Trophoblast cell (in vitro differentiated cells and primary cell): ENCODE measurements at regions not wholly inside any gene's neighbourhood (a gene's known extent, or its start where the extent isn't known, plus 50 kb on each side); places are given as distances from the start of the nearest gene placed in this dataset.

Experiments used
- DNase-seq, 2 donors: peaks; one replicate each; pipeline ENCODE4 v3.0.0-alpha.2; 2016
- H2AFZ ChIP-seq: 2 replicates; pipeline ENCODE4 v1.6.1; 2013; ENCODE audit warnings: low read length, moderate library complexity, mild to moderate bottlenecking; ENCODE audit not compliant: insufficient read depth, poor library complexity
- H2AK5ac ChIP-seq: 2 replicates; pipeline ENCODE4 v1.6.1; 2013; ENCODE audit warnings: mild to moderate bottlenecking, low read length
- H2BK120ac ChIP-seq: 2 replicates; pipeline ENCODE4 v1.6.1; 2013; ENCODE audit warnings: low read length, mild to moderate bottlenecking, moderate library complexity; ENCODE audit not compliant: insufficient read depth, poor library complexity
- H2BK12ac ChIP-seq: 2 replicates; pipeline ENCODE4 v1.6.1; 2013; ENCODE audit warnings: mild to moderate bottlenecking, low read length, moderate library complexity
- H2BK5ac ChIP-seq: 2 replicates; pipeline ENCODE4 v1.6.1; 2013; ENCODE audit warnings: low read length, low read depth, moderate library complexity, mild to moderate bottlenecking; ENCODE audit not compliant: poor library complexity
- H3K14ac ChIP-seq: 2 replicates; pipeline ENCODE4 v1.6.1; 2013; ENCODE audit warnings: mild to moderate bottlenecking, low read length
- H3K18ac ChIP-seq: 2 replicates; pipeline ENCODE4 v1.6.1; 2013; ENCODE audit warnings: mild to moderate bottlenecking, low read length
- H3K23ac ChIP-seq: 2 replicates; pipeline ENCODE4 v1.6.1; 2013; ENCODE audit warnings: low read length
- H3K27ac ChIP-seq: 2 replicates; pipeline ENCODE4 v1.5.1; 2013; ENCODE audit warnings: low read depth, mild to moderate bottlenecking, inconsistent platforms, low read length, moderate library complexity
- H3K27me3 ChIP-seq: 2 replicates; pipeline ENCODE4 v1.6.1; 2013; ENCODE audit warnings: inconsistent platforms, mild to moderate bottlenecking, low read length, moderate library complexity; ENCODE audit not compliant: insufficient read depth
- H3K36me3 ChIP-seq, 2 experiments: 1 replicate in 1 of 2; 2 replicates in 1 of 2; pipeline ENCODE4 v1.6.1; 2013; ENCODE audit warnings: low read length in 2 of 2, mild to moderate bottlenecking in 2 of 2, moderate library complexity in 1 of 2; ENCODE audit not compliant: insufficient read depth in 2 of 2, control insufficient read depth in 1 of 2
- H3K4ac ChIP-seq: 2 replicates; pipeline ENCODE4 v1.6.1; 2013; ENCODE audit warnings: low read depth, mild to moderate bottlenecking, low read length, moderate library complexity
- H3K4me1 ChIP-seq, 2 experiments: 1 replicate in 1 of 2; 2 replicates in 1 of 2; pipeline ENCODE4 v1.6.1; 2013; ENCODE audit warnings: low read length in 2 of 2, mild to moderate bottlenecking in 2 of 2, moderate library complexity in 1 of 2; ENCODE audit not compliant: insufficient read depth in 2 of 2, control insufficient read depth in 1 of 2
- H3K4me2 ChIP-seq: 2 replicates; pipeline ENCODE4 v1.6.1; 2013; ENCODE audit warnings: inconsistent platforms, mild to moderate bottlenecking, low read length, moderate library complexity
- H3K4me3 ChIP-seq: 2 replicates; pipeline ENCODE4 v1.5.1; 2013; ENCODE audit warnings: mild to moderate bottlenecking, low read depth, low read length, inconsistent platforms
- H3K79me1 ChIP-seq: one replicate; pipeline ENCODE4 v1.6.1; 2013; ENCODE audit warnings: low read length
- H3K79me2 ChIP-seq: 2 replicates; pipeline ENCODE4 v1.6.1; 2013; ENCODE audit warnings: low read length, mild to moderate bottlenecking; ENCODE audit not compliant: control insufficient read depth, insufficient read depth, poor library complexity
- H3K9ac ChIP-seq: 2 replicates; pipeline ENCODE4 v1.6.1; 2013; ENCODE audit warnings: mild to moderate bottlenecking, low read length
- H3K9me3 ChIP-seq: 2 replicates; pipeline ENCODE4 v1.6.1; 2013; ENCODE audit warnings: low read depth, mild to moderate bottlenecking, control low read depth, inconsistent platforms, low read length; ENCODE audit not compliant: insufficient read depth
- H4K12ac ChIP-seq: 2 replicates; pipeline ENCODE4 v1.6.1; 2013; ENCODE audit warnings: low read depth, mild to moderate bottlenecking, low read length, moderate library complexity
- H4K8ac ChIP-seq: 2 replicates; pipeline ENCODE4 v1.6.1; 2013; ENCODE audit warnings: low read depth, mild to moderate bottlenecking, low read length, moderate library complexity
- H4K91ac ChIP-seq: one replicate; pipeline ENCODE4 v1.6.1; 2013; ENCODE audit warnings: low read depth, mild to moderate bottlenecking, low read length, moderate library complexity
- WGBS: extraction: QIAGEN DNeasy Blood & Tissue Kit; methylation state at CpG from one replicate; pipeline ENCODE4 v1.1.7; 2013; ENCODE audit warnings: missing lambda C conversion rate; ENCODE audit not compliant: insufficient read length, insufficient coverage; ENCODE audit errors: extremely low coverage; 5-methylcytosine and 5-hydroxymethylcytosine counted together

DNA sequence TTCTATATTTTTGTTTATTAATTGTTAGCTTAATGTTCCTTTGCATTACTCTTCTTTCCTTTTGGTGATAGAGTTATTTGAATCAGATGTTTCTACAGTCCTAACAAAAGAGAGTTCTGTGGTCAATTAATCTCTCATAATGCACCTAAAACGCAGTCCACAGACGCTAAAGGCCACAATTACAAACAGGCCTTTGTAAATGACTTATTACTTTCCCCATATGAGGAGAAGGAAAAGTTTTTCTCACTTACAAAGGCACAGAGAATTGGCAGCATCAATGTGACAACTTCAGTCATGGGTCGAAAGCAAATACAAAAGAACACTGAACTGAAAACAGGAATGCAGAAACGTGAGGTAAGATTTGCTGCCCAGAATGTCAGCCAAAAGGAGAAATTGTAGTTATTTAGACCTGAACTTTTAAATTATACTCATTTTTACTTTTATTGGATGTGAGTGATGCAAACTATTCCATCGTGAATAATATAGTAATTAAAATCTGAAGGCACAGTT lies 142.0 kb upstream of the SYT10 start:
- Histone ChIP-seq H3K79me1 (no peaks in the 10 kb centered on the region), H2AK5ac (no peak overlapping the region), H2AFZ (no peak overlapping the region), H3K4ac (no peak overlapping the region), H3K27me3 (no peaks in the 10 kb centered on the region), H4K12ac (no peak overlapping the region), H3K9ac (no peak overlapping the region), H3K23ac (no peak overlapping the region), H3K9me3 (no peaks in the 10 kb centered on the region), H4K8ac (no peak overlapping the region), H2BK5ac (no peak overlapping the region), H3K36me3 (no peaks in the 10 kb centered on the region), H3K4me3 (no peak overlapping the region), H3K79me2 (no peaks in the 10 kb centered on the region), H3K4me2 (no peak overlapping the region), H4K91ac (no peak overlapping the region), H3K4me1 (no peaks in the 10 kb centered on the region), H3K18ac (no peak overlapping the region), H2BK120ac (no peak overlapping the region), H2BK12ac (no peak overlapping the region), H3K27ac (no peak overlapping the region), H3K14ac (no peak overlapping the region)
- DNase-seq = no peak
- no CpG with 5 or more reads among the region's 5 CpGs for WGBS

DNA sequence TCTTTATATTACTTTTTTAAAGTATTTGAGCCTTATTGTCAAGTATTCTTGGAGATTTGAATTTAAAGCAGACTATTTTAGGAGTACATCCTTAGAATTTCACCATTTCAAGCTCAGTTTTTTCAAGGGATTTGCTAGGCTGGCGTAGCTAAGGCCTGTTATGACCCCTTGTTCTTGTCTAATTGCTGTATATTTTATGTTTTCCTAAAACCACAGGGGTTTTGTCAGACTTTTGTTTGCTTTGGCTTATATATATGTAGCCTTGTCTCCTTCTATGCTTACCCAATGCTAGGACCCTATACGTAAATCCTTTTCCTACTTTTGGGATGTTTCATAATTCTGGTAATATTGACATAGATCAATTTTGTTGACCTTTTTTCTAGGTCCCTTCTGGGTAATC lies 147.0 kb upstream of the SYT10 start:
- H3K4ac ChIP-seq = no peak overlapping the region
- H3K4me2 ChIP-seq = no peak overlapping the region
- H3K27me3 ChIP-seq = no peaks in the 10 kb centered on the region
- no peak overlapping the region for H4K91ac ChIP-seq
- no peak overlapping the region for H3K4me3 ChIP-seq
- no peak overlapping the region for H2BK120ac ChIP-seq
- H3K14ac ChIP-seq = no peak overlapping the region
- H3K4me1 ChIP-seq = peaks cover 6% of the 10 kb centered on the region in 2 experiments
- no CpG with 5 or more reads among the region's 2 CpGs for WGBS
- no peak overlapping the region for H3K23ac ChIP-seq
- H3K9me3 ChIP-seq = no peaks in the 10 kb centered on the region
- no peak for DNase-seq
- H3K79me1 ChIP-seq = no peaks in the 10 kb centered on the region
- H3K27ac ChIP-seq = no peak overlapping the region
- H3K9ac ChIP-seq = no peak overlapping the region
- no peaks in the 10 kb centered on the region for H3K36me3 ChIP-seq
- no peak overlapping the region for H3K18ac ChIP-seq
- H2AFZ ChIP-seq = no peak overlapping the region
- H4K8ac ChIP-seq = no peak overlapping the region
- H4K12ac ChIP-seq = no peak overlapping the region
- no peak overlapping the region for H2AK5ac ChIP-seq
- no peaks in the 10 kb centered on the region for H3K79me2 ChIP-seq
- H2BK12ac ChIP-seq = no peak overlapping the region
- no peak overlapping the region for H2BK5ac ChIP-seq

DNA sequence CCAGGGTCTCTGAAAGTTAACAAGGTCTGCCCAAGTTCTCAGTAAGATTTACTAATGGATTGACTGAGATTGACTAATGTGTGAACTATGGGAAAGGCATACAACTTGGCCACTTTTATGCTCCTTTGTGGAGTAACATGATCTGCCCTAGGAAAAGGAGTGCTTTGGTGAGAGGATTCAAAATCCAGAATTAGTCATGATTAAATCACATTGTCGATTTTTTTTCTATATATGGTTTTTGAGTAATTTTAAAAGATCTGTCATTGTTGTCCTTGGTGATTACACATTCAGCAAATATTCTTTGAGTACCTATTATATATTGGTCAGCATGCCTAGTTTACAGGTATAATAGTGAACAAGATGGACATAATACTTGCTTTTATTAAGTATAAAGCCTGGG lies 147.7 kb upstream of the SYT10 start:
- Histone ChIP-seq H3K27me3 (no peaks in the 10 kb centered on the region), H3K27ac (no peak overlapping the region), H3K36me3 (no peaks in the 10 kb centered on the region), H3K4me2 (no peak overlapping the region), H2AK5ac (no peak overlapping the region), H3K14ac (no peak overlapping the region), H4K8ac (no peak overlapping the region), H3K18ac (no peak overlapping the region), H4K91ac (no peak overlapping the region), H2BK12ac (no peak overlapping the region), H4K12ac (no peak overlapping the region), H3K4me1 (peaks cover 6% of the 10 kb centered on the region in 2 experiments), H2AFZ (no peak overlapping the region), H3K23ac (no peak overlapping the region), H3K79me1 (no peaks in the 10 kb centered on the region), H3K9ac (no peak overlapping the region), H3K9me3 (no peaks in the 10 kb centered on the region), H2BK5ac (no peak overlapping the region), H3K4me3 (no peak overlapping the region), H3K79me2 (no peaks in the 10 kb centered on the region), H2BK120ac (no peak overlapping the region), H3K4ac (no peak overlapping the region)
- peak; percentile 12 to 75 for DNase-seq
- no CpG with 5 or more reads among the region's 1 CpG for WGBS

DNA sequence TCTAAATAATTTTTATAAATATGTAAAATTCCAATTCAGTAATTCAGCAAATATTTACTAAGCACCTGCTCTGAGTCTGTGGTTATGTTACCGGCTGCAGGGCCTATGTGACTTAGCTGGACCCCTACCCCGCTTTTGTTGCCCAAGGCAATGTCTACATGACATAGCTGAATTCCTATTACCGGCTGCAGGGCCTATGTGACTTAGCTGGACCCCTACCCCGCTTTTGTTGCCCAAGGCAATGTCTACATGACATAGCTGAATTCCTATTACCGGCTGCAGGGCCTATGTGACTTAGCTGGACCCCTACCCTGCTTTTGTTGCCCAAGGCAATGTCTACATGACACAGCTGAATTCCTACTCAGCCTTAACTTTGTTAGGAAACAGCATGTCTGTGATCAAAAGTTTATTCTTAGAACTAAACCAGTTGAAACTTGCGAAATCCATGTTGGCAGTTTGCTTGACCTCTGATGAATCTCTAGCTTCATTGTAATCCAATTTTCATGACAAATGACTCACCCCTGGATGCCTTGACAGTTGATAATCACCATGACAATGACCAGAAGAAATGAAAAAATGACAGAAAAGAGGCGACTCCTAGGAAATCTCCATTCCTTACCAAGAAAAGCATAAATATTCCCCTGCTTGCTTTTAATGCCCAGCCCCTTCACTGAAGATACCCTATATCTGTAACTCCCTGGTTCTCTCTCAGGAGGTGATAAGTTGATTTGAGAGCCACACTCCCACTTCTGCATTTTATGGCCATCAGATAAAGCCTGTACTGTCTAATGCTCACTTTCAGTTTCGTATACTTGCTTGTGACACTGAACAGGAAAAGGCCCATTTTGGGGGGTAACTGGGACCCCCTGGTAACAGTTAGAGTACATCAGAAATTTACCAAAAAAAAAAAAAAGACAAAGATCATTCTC lies 148.4 kb upstream of the SYT10 start:
- H3K14ac ChIP-seq = no peak overlapping the region
- no peak overlapping the region for H3K4me2 ChIP-seq
- H2AK5ac ChIP-seq = no peak overlapping the region
- H3K9me3 ChIP-seq = no peaks in the 10 kb centered on the region
- H3K4ac ChIP-seq = no peak overlapping the region
- no peak overlapping the region for H2AFZ ChIP-seq
- peaks cover 6% of the 10 kb centered on the region in 2 experiments for H3K4me1 ChIP-seq
- H3K9ac ChIP-seq = no peak overlapping the region
- no peak overlapping the region for H2BK120ac ChIP-seq
- no peak overlapping the region for H2BK5ac ChIP-seq
- H3K27me3 ChIP-seq = no peaks in the 10 kb centered on the region
- H3K18ac ChIP-seq = no peak overlapping the region
- no peak overlapping the region for H3K4me3 ChIP-seq
- WGBS = no CpG with 5 or more reads among the region's 8 CpGs
- DNase-seq = peak; percentile 90 to 99
- H4K91ac ChIP-seq = peak overlapping the region; percentile 32
- no peak overlapping the region for H4K8ac ChIP-seq
- H3K27ac ChIP-seq = peak overlapping the region; percentile 49
- no peak overlapping the region for H2BK12ac ChIP-seq
- no peaks in the 10 kb centered on the region for H3K79me2 ChIP-seq
- H3K79me1 ChIP-seq = no peaks in the 10 kb centered on the region
- no peaks in the 10 kb centered on the region for H3K36me3 ChIP-seq
- H4K12ac ChIP-seq = no peak overlapping the region
- H3K23ac ChIP-seq = no peak overlapping the region
